Erythroblast (primary cell): ENCODE measurements at regions not wholly inside any gene's neighbourhood (a gene's known extent, or its start where the extent isn't known, plus 50 kb on each side); places are given as distances from the start of the nearest gene placed in this dataset.

Source experiments
- GATA1 ChIP-seq: IDR thresholded peaks from 2 replicates; pipeline ENCODE4 v1.6.1; 2011; ENCODE audit warnings: low read depth, mild to moderate bottlenecking, control low read depth, low read length, moderate library complexity
- POLR2A ChIP-seq: IDR thresholded peaks from 2 replicates; pipeline ENCODE4 v1.6.1; 2011; ENCODE audit warnings: mild to moderate bottlenecking, low read length

- TF ChIP-seq POLR2A (no peak), GATA1 (no peak)
These were observed 194.1 kb upstream of the KCNMB2 start for GRCh38 chr3:178342111-178342510.
